H1 (cell line): ENCODE measurements at regions not wholly inside any gene's neighbourhood (a gene's known extent, or its start where the extent isn't known, plus 50 kb on each side); places are given as distances from the start of the nearest gene placed in this dataset.

Experiments
- CTCF ChIA-PET: fragments of 300-600 bp; sonication (Branson Sonifier 250); formaldehyde crosslinking; loops from one replicate; lab custom pipeline; 2021; ENCODE audit not compliant: partially characterized antibody; lab: Charles Lee
- POLR2A ChIA-PET: fragments of 300-600 bp; sonication (Branson Sonifier 250); formaldehyde crosslinking; loops from one replicate; lab custom pipeline; 2021; ENCODE audit warnings: inconsistent platforms; ENCODE audit not compliant: partially characterized antibody; lab: Charles Lee
- DNase-seq, 2 experiments: peaks; one replicate each; pipeline versions ENCODE4 v3.0.0 to v3.0.0-alpha.2; 2010 to 2022; ENCODE audit warnings: low spot score in 2 of 2, low read depth in 1 of 2, mixed read lengths in 1 of 2
- FAIRE-seq: peaks from 2 replicates; lab custom pipeline; 2011; peaks lifted over from hg19 to GRCh38; lab: Jason Lieb, UNC
- H2AFZ ChIP-seq: 2 replicates; pipeline ENCODE4 v1.8.1; 2012; ENCODE audit warnings: low read length, inconsistent platforms
- H2AK5ac ChIP-seq: 2 replicates; pipeline ENCODE4 v1.6.1; 2013; ENCODE audit warnings: low read depth, low read length
- H2BK120ac ChIP-seq: replicated peaks from 2 replicates; pipeline ENCODE3; 2013; ENCODE audit warnings: low read depth, low read length, inconsistent platforms
- H2BK12ac ChIP-seq: 2 replicates; pipeline ENCODE4 v1.6.1; 2013; ENCODE audit warnings: low read depth, low read length
- H2BK15ac ChIP-seq: 2 replicates; pipeline ENCODE4 v1.6.1; 2013; ENCODE audit warnings: low read length
- H2BK20ac ChIP-seq: 2 replicates; pipeline ENCODE4 v1.6.1; 2013; ENCODE audit warnings: low read length
- H2BK5ac ChIP-seq: 2 replicates; pipeline ENCODE4 v1.6.1; 2013; ENCODE audit warnings: low read depth, low read length
- H3K14ac ChIP-seq: 2 replicates; pipeline ENCODE4 v1.6.1; 2013; ENCODE audit warnings: inconsistent platforms; ENCODE audit not compliant: insufficient read length
- H3K18ac ChIP-seq: 2 replicates; pipeline ENCODE4 v1.6.1; 2013; ENCODE audit warnings: low read length; ENCODE audit errors: extremely low read depth
- H3K23ac ChIP-seq: 2 replicates; pipeline ENCODE4 v1.6.1; 2013; ENCODE audit warnings: inconsistent platforms; ENCODE audit not compliant: insufficient read length
- H3K23me2 ChIP-seq: 2 replicates; pipeline ENCODE4 v1.6.1; 2013; ENCODE audit warnings: low read depth, low read length
- H3K27ac ChIP-seq: 2 replicates; pipeline ENCODE4 v1.6.1; 2011; ENCODE audit warnings: low read depth, low read length, inconsistent platforms
- H3K27me3 ChIP-seq, 4 experiments: replicated peaks in 1 of 4; 1 replicate in 1 of 4; 2 replicates in 3 of 4; pipeline versions ENCODE4 v1.6.1 to v1.8.1; 2011 to 2013; ENCODE audit warnings: low read length in 3 of 4, mild to moderate bottlenecking in 3 of 4, inconsistent platforms in 2 of 4, mixed read lengths in 2 of 4, moderate library complexity in 1 of 4; ENCODE audit not compliant: control insufficient read depth in 3 of 4, insufficient read depth in 3 of 4; ENCODE audit errors: extremely low read depth in 1 of 4
- H3K36me3 ChIP-seq, 4 experiments: 2 replicates each; pipeline versions ENCODE4 v1.6.1 to v1.8.1; 2011 to 2013; ENCODE audit warnings: mild to moderate bottlenecking in 4 of 4, low read length in 3 of 4, moderate library complexity in 2 of 4, control low read depth in 1 of 4, inconsistent platforms in 1 of 4; ENCODE audit not compliant: insufficient read depth in 4 of 4, control insufficient read depth in 2 of 4
- H3K4ac ChIP-seq: replicated peaks from 2 replicates; pipeline ENCODE3; 2013; ENCODE audit warnings: low read length, low read depth, mixed read lengths, inconsistent platforms; ENCODE audit not compliant: insufficient read length
- H3K4me1 ChIP-seq, 4 experiments: replicated peaks in 1 of 4; 1 replicate in 1 of 4; 2 replicates in 3 of 4; pipeline versions ENCODE4 v1.6.1 to v1.8.1; 2011 to 2013; ENCODE audit warnings: low read length in 3 of 4, inconsistent platforms in 2 of 4, mixed read lengths in 1 of 4; ENCODE audit not compliant: insufficient read depth in 4 of 4, control insufficient read depth in 3 of 4
- H3K4me2 ChIP-seq, 2 experiments: 2 replicates each; pipeline versions ENCODE4 v1.6.1 to v1.8.1; 2011 to 2013; ENCODE audit warnings: low read depth in 2 of 2, low read length in 2 of 2, control low read depth in 1 of 2, inconsistent platforms in 1 of 2, mild to moderate bottlenecking in 1 of 2; ENCODE audit not compliant: insufficient read depth in 1 of 2
- H3K4me3 ChIP-seq, 4 experiments: fragments of 200-600, 300-600 bp in 1 of 4; sonication (generic), shearing (Covaris generic), sonication (Bioruptor Twin) in 1 of 4; 2 replicates each; pipeline versions ENCODE4 v1.5.1 to v1.8.1; 2011 to 2016; ENCODE audit warnings: low read length in 4 of 4, low read depth in 3 of 4, control low read depth in 2 of 4, inconsistent platforms in 2 of 4, mild to moderate bottlenecking in 2 of 4, mixed read lengths in 1 of 4, moderate library complexity in 1 of 4; ENCODE audit not compliant: insufficient read depth in 2 of 4; ENCODE audit errors: extremely low read depth in 1 of 4
- H3K56ac ChIP-seq: replicated peaks from 2 replicates; pipeline ENCODE3; 2013; ENCODE audit warnings: low read depth, mild to moderate bottlenecking, mixed read lengths, low read length, inconsistent platforms; ENCODE audit not compliant: insufficient read length
- H3K79me1 ChIP-seq: 2 replicates; pipeline ENCODE4 v1.6.1; 2013; ENCODE audit warnings: low read depth, low read length, control low read depth
- H3K79me2 ChIP-seq, 2 experiments: 2 replicates each; pipeline versions ENCODE4 v1.6.1 to v1.8.1; 2012 to 2013; ENCODE audit warnings: low read length in 2 of 2, mild to moderate bottlenecking in 2 of 2, inconsistent platforms in 1 of 2; ENCODE audit not compliant: insufficient read depth in 2 of 2, control insufficient read depth in 1 of 2
- H3K9ac ChIP-seq, 4 experiments: replicated peaks in 1 of 4; 1 replicate in 1 of 4; 2 replicates in 3 of 4; pipeline versions ENCODE4 v1.6.1 to v1.8.1; 2011 to 2013; ENCODE audit warnings: low read depth in 3 of 4, low read length in 3 of 4, control low read depth in 2 of 4, mild to moderate bottlenecking in 2 of 4, moderate library complexity in 2 of 4, inconsistent platforms in 1 of 4; ENCODE audit errors: extremely low read depth in 1 of 4
- H3K9me3 ChIP-seq, 2 experiments: 2 replicates each; pipeline versions ENCODE4 v1.6.1 to v1.8.1; 2012 to 2013; ENCODE audit warnings: mild to moderate bottlenecking in 2 of 2, moderate library complexity in 2 of 2, control low read depth in 1 of 2, inconsistent platforms in 1 of 2, low read depth in 1 of 2, low read length in 1 of 2, mixed read lengths in 1 of 2; ENCODE audit not compliant: insufficient read depth in 2 of 2
- H4K20me1 ChIP-seq, 2 experiments: replicated peaks in 1 of 2; 2 replicates each; pipeline versions ENCODE3 to v1.8.1; 2011 to 2013; ENCODE audit warnings: inconsistent platforms in 2 of 2, low read length in 2 of 2, mild to moderate bottlenecking in 1 of 2; ENCODE audit not compliant: insufficient read depth in 2 of 2, control insufficient read depth in 1 of 2
- H4K5ac ChIP-seq: 2 replicates; pipeline ENCODE4 v1.6.1; 2013; ENCODE audit warnings: low read length, low read depth, mixed read lengths, inconsistent platforms; ENCODE audit not compliant: insufficient read length
- H4K8ac ChIP-seq: 2 replicates; pipeline ENCODE4 v1.8.0; 2013; ENCODE audit warnings: mild to moderate bottlenecking, moderate library complexity, low read length, inconsistent platforms; ENCODE audit not compliant: insufficient read depth; ENCODE audit errors: extremely low read depth
- H4K91ac ChIP-seq: replicated peaks from 2 replicates; pipeline ENCODE3; 2013; ENCODE audit warnings: low read length, mixed read lengths, inconsistent platforms; ENCODE audit not compliant: insufficient read length
- BCL11A ChIP-seq, 2 experiments: IDR thresholded peaks; one replicate each; pipeline ENCODE4 v1.6.1; 2011; ENCODE audit warnings: low read depth in 2 of 2, low read length in 2 of 2, mild to moderate bottlenecking in 2 of 2
- WGBS, 2 experiments: shearing (Covaris generic) in 1 of 2; methylation state at CpG; one replicate each; pipeline versions ENCODE4 v1.1.6 to v1.1.7; 2013 to 2015; ENCODE audit warnings: low lambda C conversion rate in 2 of 2, mixed read lengths in 2 of 2, inconsistent platforms in 1 of 2, low coverage in 1 of 2, missing lambda C conversion rate in 1 of 2; ENCODE audit not compliant: insufficient replicate concordance in 2 of 2, insufficient coverage in 1 of 2, insufficient read length in 1 of 2; ENCODE audit errors: extremely low coverage in 1 of 2, missing lambda C conversion rate in 1 of 2; 5-methylcytosine and 5-hydroxymethylcytosine counted together
- TF ChIP-seq, protein P1 (sequence below), 3 experiments: IDR thresholded peaks; 1 replicate in 2 of 3; 2 replicates in 1 of 3; pipeline versions ENCODE4 v1.5.1 to v1.6.1; 2011; ENCODE audit warnings: low read length in 3 of 3, mild to moderate bottlenecking in 3 of 3, inconsistent platforms in 2 of 3, low read depth in 1 of 3, moderate library complexity in 1 of 3; ENCODE audit not compliant: insufficient read depth in 1 of 3; ENCODE audit errors: control extremely low read depth in 1 of 3

DNA sequence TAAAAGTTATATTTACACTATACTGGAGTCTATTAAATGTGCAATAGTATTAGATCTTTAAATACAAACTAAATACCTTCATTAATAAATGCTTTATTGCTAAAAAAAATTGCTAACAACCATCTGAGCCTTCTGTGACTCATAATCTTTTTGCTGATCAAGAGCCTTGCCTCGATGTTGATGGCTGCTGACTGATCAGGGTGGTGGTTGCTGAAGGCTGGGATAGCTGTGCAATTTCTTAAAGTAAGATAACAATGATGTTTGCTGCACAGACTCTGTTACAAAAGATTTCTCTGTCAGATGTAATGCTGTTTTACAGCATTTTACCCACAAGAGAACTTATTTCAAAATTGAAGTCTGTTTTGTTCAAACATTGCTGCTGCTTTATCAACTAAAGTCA, 421.4 kb upstream of the CYRIA start:
- no peak overlapping the region for H2BK12ac ChIP-seq
- 88% methylated on average over 1 of the region's 1 CpG; no CpG with 5 or more reads in 1 of the 2 experiments for WGBS, 2 experiments
- H4K8ac ChIP-seq = no peak overlapping the region
- no peak overlapping the region for H3K18ac ChIP-seq
- CTCF ChIA-PET = interaction anchor here (1.0 kb wide), 1 partner anchor 50 kb away, joined by 3 read pairs; no protein-coding TSS in a partner anchor
- no peak overlapping the region for H4K91ac ChIP-seq
- POLR2A ChIA-PET = no interaction called here
- H2AK5ac ChIP-seq = no peak overlapping the region
- no peaks in the 10 kb centered on the region for H3K79me2 ChIP-seq
- H2BK120ac ChIP-seq = no peak overlapping the region
- no peaks in the 10 kb centered on the region for H3K9me3 ChIP-seq
- H3K4me3 ChIP-seq = no peak overlapping the region
- H3K4me2 ChIP-seq = no peak overlapping the region
- H4K5ac ChIP-seq = no peak overlapping the region
- no peaks in the 10 kb centered on the region for H3K79me1 ChIP-seq
- TF ChIP-seq, protein P1, sequence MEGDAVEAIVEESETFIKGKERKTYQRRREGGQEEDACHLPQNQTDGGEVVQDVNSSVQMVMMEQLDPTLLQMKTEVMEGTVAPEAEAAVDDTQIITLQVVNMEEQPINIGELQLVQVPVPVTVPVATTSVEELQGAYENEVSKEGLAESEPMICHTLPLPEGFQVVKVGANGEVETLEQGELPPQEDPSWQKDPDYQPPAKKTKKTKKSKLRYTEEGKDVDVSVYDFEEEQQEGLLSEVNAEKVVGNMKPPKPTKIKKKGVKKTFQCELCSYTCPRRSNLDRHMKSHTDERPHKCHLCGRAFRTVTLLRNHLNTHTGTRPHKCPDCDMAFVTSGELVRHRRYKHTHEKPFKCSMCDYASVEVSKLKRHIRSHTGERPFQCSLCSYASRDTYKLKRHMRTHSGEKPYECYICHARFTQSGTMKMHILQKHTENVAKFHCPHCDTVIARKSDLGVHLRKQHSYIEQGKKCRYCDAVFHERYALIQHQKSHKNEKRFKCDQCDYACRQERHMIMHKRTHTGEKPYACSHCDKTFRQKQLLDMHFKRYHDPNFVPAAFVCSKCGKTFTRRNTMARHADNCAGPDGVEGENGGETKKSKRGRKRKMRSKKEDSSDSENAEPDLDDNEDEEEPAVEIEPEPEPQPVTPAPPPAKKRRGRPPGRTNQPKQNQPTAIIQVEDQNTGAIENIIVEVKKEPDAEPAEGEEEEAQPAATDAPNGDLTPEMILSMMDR (IDR thresholded peaks at IDR 0.05; ENCODE audit: control extremely low read depth in 1 of 3, insufficient read depth in 1 of 3, low read depth in 1 of 3, low read length in 3 of 3) = no peak
- TF ChIP-seq BCL11A (IDR thresholded peaks at IDR 0.05; ENCODE audit: low read depth in 2 of 2, low read length in 2 of 2) = no peak
- H2BK5ac ChIP-seq = no peak overlapping the region
- H3K9ac ChIP-seq = no peak overlapping the region
- no peaks in the 10 kb centered on the region for H3K36me3 ChIP-seq
- H3K4me1 ChIP-seq = no peaks in the 10 kb centered on the region
- FAIRE-seq (no peak), DNase-seq (no peak)
- H3K23ac ChIP-seq = no peak overlapping the region
- no peaks in the 10 kb centered on the region for H4K20me1 ChIP-seq
- no peak overlapping the region for H3K27ac ChIP-seq
- H3K4ac ChIP-seq = no peak overlapping the region
- no peak overlapping the region for H2BK15ac ChIP-seq
- H2BK20ac ChIP-seq = no peak overlapping the region
- H2AFZ ChIP-seq = no peak overlapping the region
- H3K56ac ChIP-seq = no peak overlapping the region
- H3K14ac ChIP-seq = no peak overlapping the region
- no peaks in the 10 kb centered on the region for H3K23me2 ChIP-seq
- H3K27me3 ChIP-seq = no peaks in the 10 kb centered on the region
